ENCODE measurements at regions not wholly inside any gene's neighbourhood (a gene's known extent, or its start where the extent isn't known, plus 50 kb on each side); places are given as distances from the start of the nearest gene placed in this dataset.

- TF ChIP-seq ELF4 (IDR thresholded peaks at IDR 0.05), result no peak
- TF ChIP-seq SP1 (IDR thresholded peaks at IDR 0.05), result no peak
- TF ChIP-seq FOXM1 (IDR thresholded peaks at IDR 0.05; ENCODE audit: borderline replicate concordance), result no peak
- no peak for TF ChIP-seq BHLHE40 (IDR thresholded peaks at IDR 0.05; ENCODE audit: borderline replicate concordance)
- TF ChIP-seq ARNT (IDR thresholded peaks at IDR 0.05), result no peak
- no peak for TF ChIP-seq FOXA1 (IDR thresholded peaks at IDR 0.05)
- TF ChIP-seq ZNF384 (IDR thresholded peaks at IDR 0.05), result no peak
- no peak for TF ChIP-seq NFRKB (IDR thresholded peaks at IDR 0.05)
These were observed 180.5 kb upstream of the ZNF462 start for GRCh38 chr9:106682420-106682819.
